IMR-90 (cell line): ENCODE measurements at regions not wholly inside any gene's neighbourhood (a gene's known extent, or its start where the extent isn't known, plus 50 kb on each side); places are given as distances from the start of the nearest gene placed in this dataset.

Experiments used
- CEBPB ChIP-seq: IDR thresholded peaks from 2 replicates; pipeline ENCODE4 v1.6.1; 2012; ENCODE audit warnings: low read depth, low read length, improper control_type of control experiment
- CTCF ChIP-seq: conservative IDR thresholded peaks from 2 replicates; pipeline ENCODE4 v1.5.1; 2012; ENCODE audit warnings: mild to moderate bottlenecking, low read depth, low read length, improper control_type of control experiment
- MXI1 ChIP-seq: IDR thresholded peaks from 2 replicates; pipeline ENCODE4 v1.6.1; 2012; ENCODE audit warnings: low read depth, mild to moderate bottlenecking, low read length, moderate library complexity, borderline replicate concordance

- TF ChIP-seq CTCF (no peak), MXI1 (no peak), CEBPB (no peak)
Measured at GRCh38 chr15:77557144-77557543, 75.6 kb downstream of the LINGO1 start.
